ENCODE measurements at regions not wholly inside any gene's neighbourhood (a gene's known extent, or its start where the extent isn't known, plus 50 kb on each side); places are given as distances from the start of the nearest gene placed in this dataset.

DNA sequence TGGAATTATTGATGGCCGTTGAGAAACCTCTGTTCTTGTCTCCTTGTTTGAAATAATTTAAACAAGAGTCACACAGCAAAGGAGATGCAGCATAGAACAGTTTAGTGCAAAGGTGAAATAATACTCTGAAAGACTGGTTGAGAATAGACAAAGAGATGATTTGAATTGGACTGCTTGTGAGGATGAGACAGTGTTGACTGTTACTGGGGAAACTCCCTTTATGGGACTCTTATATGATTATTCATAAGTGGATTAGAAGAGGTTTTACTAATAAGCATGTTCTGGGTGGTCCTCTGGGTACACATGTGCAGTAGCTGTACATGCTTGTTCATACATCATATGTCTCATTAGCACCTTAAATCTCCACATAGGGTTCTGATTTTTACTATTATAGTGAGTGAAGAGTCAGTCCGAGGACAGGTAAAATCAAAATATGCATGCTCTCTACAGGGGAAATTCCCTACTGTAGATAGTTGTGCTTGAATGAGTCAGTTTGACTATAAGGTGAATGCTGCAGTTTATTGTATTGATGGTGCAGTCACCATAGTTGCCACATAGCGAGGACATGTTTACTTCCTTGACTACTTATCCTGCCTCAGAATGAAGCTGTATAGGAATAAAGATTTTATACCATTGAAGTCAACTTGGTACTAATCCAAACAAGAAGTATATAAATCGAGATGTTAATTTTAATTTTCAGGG, 498.7 kb downstream of the CNTN6 start:
- ChIA-PET CTCF (no interaction called here), POLR2A (no interaction called here)
- no peak for TF ChIP-seq CTCF (IDR thresholded peaks at IDR 0.05)
- no peak overlapping the region for H3K27ac Mint-ChIP-seq
- H3K4me1 Mint-ChIP-seq (ENCODE audit: low read depth), result no peaks in the 10 kb centered on the region
- no peak overlapping the region for H3K4me3 Mint-ChIP-seq
- H3K36me3 Mint-ChIP-seq (ENCODE audit: low read depth), result no peaks in the 10 kb centered on the region
- intact Hi-C loops (cut with micrococcal nuclease), result no loop called here
- H3K27me3 Mint-ChIP-seq, result no peaks in the 10 kb centered on the region
- ATAC-seq (peak; percentile 53), DNase-seq (no peak)
- peaks cover 25% of the 10 kb centered on the region for H3K9me3 Mint-ChIP-seq

DNA sequence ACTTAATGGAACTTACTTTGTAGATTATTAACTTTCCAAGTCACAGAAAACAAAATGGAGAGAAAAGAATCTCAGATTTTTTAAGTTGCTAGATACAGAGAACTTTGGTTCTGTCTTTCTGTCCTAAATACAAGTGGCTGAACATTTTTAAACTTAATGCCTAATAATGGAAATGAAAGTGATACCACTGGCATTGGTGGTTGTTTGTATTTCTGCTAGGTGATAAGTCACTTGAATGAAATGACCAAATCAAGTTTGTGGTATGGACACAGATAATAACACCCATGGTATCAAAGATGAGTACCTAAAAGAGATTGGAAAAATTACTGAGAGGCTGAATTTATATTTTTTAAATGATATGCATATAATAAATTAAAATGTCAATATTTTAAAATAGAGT, 502.1 kb downstream of the CNTN6 start:
- no peaks in the 10 kb centered on the region for H3K27me3 Mint-ChIP-seq

GRCh38 chr3:1600206-1600605, 498.5 kb upstream of the CNTN4 start:
- DNase-seq, result no peak
- Mint-ChIP-seq H3K4me3 (no peak overlapping the region), H3K4me1 (ENCODE audit: low read depth) (no peaks in the 10 kb centered on the region), H3K9me3 (peaks cover 5% of the 10 kb centered on the region), H3K27me3 (no peaks in the 10 kb centered on the region), H3K36me3 (ENCODE audit: low read depth) (no peaks in the 10 kb centered on the region), H3K27ac (no peak overlapping the region)
- no peak for TF ChIP-seq CTCF (IDR thresholded peaks at IDR 0.05)
- CTCF ChIA-PET, result no interaction called here
- POLR2A ChIA-PET, result no interaction called here
- intact Hi-C loops (cut with micrococcal nuclease), result no loop called here
- ATAC-seq, result no peak

More for the DNA sequence above, 502.1 kb downstream of the CNTN6 start:
- H3K36me3 Mint-ChIP-seq (ENCODE audit: low read depth), result no peaks in the 10 kb centered on the region
- no peaks in the 10 kb centered on the region for H3K4me1 Mint-ChIP-seq (ENCODE audit: low read depth)
- TF ChIP-seq CTCF (IDR thresholded peaks at IDR 0.05), result no peak
- no peak overlapping the region for H3K4me3 Mint-ChIP-seq
- intact Hi-C loops (cut with micrococcal nuclease), result no loop called here
- peaks cover 17% of the 10 kb centered on the region for H3K9me3 Mint-ChIP-seq
- H3K27ac Mint-ChIP-seq, result no peak overlapping the region
- POLR2A ChIA-PET, result no interaction called here
- ATAC-seq (no peak), DNase-seq (no peak)
- CTCF ChIA-PET, result no interaction called here

GRCh38 chr3:1600700-1601418, 497.8 kb upstream of the CNTN4 start:
- H3K9me3 Mint-ChIP-seq, result peaks cover 5% of the 10 kb centered on the region
- ChIA-PET CTCF (no interaction called here), POLR2A (no interaction called here)
- no peak overlapping the region for H3K4me3 Mint-ChIP-seq
- H3K36me3 Mint-ChIP-seq (ENCODE audit: low read depth), result no peaks in the 10 kb centered on the region
- no peaks in the 10 kb centered on the region for H3K4me1 Mint-ChIP-seq (ENCODE audit: low read depth)
- H3K27ac Mint-ChIP-seq, result no peak overlapping the region
- ATAC-seq (no peak), DNase-seq (no peak)
- intact Hi-C loops (cut with micrococcal nuclease), result no loop called here
- no peaks in the 10 kb centered on the region for H3K27me3 Mint-ChIP-seq
- TF ChIP-seq CTCF (IDR thresholded peaks at IDR 0.05), result no peak

GRCh38 chr3:1609416-1609815, 489.2 kb upstream of the CNTN4 start:
- intact Hi-C loops (cut with micrococcal nuclease), result no loop called here
- H3K9me3 Mint-ChIP-seq, result peaks cover under 1% of the 10 kb centered on the region
- no peaks in the 10 kb centered on the region for H3K4me1 Mint-ChIP-seq (ENCODE audit: low read depth)
- TF ChIP-seq CTCF (IDR thresholded peaks at IDR 0.05), result no peak
- H3K27ac Mint-ChIP-seq, result no peak overlapping the region
- POLR2A ChIA-PET, result no interaction called here
- ATAC-seq, result no peak
- no peak for DNase-seq
- H3K4me3 Mint-ChIP-seq, result no peak overlapping the region
- H3K27me3 Mint-ChIP-seq, result no peaks in the 10 kb centered on the region
- CTCF ChIA-PET, result no interaction called here
- H3K36me3 Mint-ChIP-seq (ENCODE audit: low read depth), result no peaks in the 10 kb centered on the region

Data from activated CD8-positive, alpha-beta T cell treated with anti-CD3 and anti-CD28 coated beads for 36 hours (primary cell).